Ectodermal cell (in vitro differentiated cells): ENCODE measurements at regions not wholly inside any gene's neighbourhood (a gene's known extent, or its start where the extent isn't known, plus 50 kb on each side); places are given as distances from the start of the nearest gene placed in this dataset.

Experiments used
- H3K27ac ChIP-seq: 2 replicates; pipeline ENCODE4 v1.7.0; 2013; ENCODE audit warnings: mild to moderate bottlenecking, low read depth, low read length; ENCODE audit not compliant: insufficient read depth, poor library complexity, severe bottlenecking
- H3K27me3 ChIP-seq: 2 replicates; pipeline ENCODE4 v1.7.0; 2013; ENCODE audit warnings: mild to moderate bottlenecking, low read length; ENCODE audit not compliant: insufficient read depth, control insufficient read depth, poor library complexity, severe bottlenecking
- H3K36me3 ChIP-seq: one replicate; pipeline ENCODE4 v1.7.0; 2013; ENCODE audit warnings: low read length; ENCODE audit not compliant: control insufficient read depth, insufficient read depth
- H3K4me1 ChIP-seq: one replicate; pipeline ENCODE4 v1.7.0; 2013; ENCODE audit warnings: low read length; ENCODE audit not compliant: control insufficient read depth, insufficient read depth
- H3K4me3 ChIP-seq: 2 replicates; pipeline ENCODE4 v1.7.0; 2013; ENCODE audit warnings: low read depth, low read length, control low read depth; ENCODE audit not compliant: insufficient read depth
- H3K9me3 ChIP-seq: 2 replicates; pipeline ENCODE4 v1.7.0; 2013; ENCODE audit warnings: mild to moderate bottlenecking, low read length, moderate library complexity; ENCODE audit not compliant: control insufficient read depth
- WGBS, 2 experiments: methylation state at CpG; one replicate each; pipeline ENCODE4 v1.1.7; 2013; ENCODE audit warnings: missing lambda C conversion rate in 2 of 2; 5-methylcytosine and 5-hydroxymethylcytosine counted together

DNA sequence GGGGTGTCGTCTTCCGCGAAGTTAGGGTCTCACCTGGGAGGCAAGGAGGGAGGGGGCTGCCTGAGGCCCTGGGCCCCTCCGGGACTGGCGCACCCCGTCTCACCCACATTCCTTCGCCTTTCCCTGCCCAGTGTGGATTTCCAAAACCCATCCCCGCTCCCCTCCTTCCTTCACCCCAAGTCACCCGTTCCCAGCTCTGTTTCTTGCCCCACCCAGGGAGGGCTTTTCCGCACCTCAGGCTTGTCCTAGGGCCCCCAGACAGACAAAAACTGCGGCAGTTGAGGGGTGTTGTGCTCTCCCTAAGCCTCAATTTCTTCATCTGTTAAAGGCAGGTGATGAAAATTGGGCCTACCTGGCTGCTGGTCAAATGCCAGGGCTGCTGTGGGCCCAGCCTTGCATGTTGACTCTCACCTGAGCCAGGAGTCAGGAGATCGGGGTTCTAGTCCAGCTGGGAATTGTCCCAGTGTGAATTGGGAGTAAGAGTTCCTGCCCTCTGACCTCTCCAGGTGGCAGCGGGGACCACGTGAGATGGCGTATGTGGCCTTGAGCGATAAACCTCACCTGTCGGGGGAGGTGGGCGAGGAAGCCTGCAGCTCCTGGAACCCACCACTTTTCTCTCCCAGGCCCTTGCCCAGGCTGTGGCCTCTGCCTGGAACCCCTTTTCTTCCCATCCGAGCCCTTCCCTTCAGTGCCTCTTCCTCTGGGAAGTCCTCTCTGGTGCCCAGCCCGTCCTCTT, 143.4 kb upstream of the IER5L start:
- Histone ChIP-seq H3K27ac (no peak overlapping the region), H3K27me3 (no peaks in the 10 kb centered on the region), H3K9me3 (no peaks in the 10 kb centered on the region), H3K36me3 (no peaks in the 10 kb centered on the region), H3K4me3 (no peak overlapping the region), H3K4me1 (peaks cover 24% of the 10 kb centered on the region)
- 89 to 93% methylated on average over 20 of the region's 20 CpGs for WGBS, 2 experiments

DNA sequence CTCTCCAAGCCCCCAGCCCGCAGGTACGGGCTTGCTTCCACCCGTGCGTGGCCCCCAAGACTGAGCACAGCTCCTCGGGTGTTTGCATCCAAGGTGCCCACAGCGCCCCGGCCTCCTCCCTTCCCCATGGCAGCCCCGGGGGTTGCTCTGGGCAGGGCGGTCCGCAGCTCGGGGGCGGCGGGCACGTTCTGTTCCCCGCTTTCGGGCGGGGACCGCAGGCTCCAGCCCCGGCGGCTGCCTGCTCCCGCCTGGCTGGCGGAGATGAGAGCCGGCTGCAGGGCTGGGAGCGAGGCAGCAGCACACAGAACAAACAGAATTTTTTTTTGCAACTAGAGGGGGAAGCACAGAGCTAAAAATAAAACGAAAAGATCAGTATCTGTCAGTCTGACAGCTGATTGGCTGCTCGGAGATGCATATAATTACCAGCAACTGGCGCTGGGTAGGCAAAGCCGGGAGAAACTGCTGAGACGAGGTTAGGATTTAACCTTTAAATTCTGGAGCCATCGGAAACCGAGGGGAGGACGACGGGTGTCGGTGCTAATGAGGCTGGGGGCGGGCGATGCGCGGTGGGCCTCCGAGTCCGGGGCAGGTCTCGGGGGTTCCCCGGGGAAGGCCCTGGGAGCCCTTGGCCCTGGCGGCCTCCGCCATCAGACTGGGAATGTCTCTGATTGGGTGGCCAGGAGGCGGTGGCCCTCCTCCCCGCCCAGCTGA, 142.7 kb upstream of the IER5L start:
- H3K27me3 ChIP-seq, result no peaks in the 10 kb centered on the region
- H3K36me3 ChIP-seq, result no peaks in the 10 kb centered on the region
- H3K4me3 ChIP-seq, result no peak overlapping the region
- WGBS, 2 experiments, result 55% methylated on average over 46 of the region's 46 CpGs
- no peaks in the 10 kb centered on the region for H3K9me3 ChIP-seq
- no peak overlapping the region for H3K27ac ChIP-seq
- peaks cover 24% of the 10 kb centered on the region for H3K4me1 ChIP-seq

DNA sequence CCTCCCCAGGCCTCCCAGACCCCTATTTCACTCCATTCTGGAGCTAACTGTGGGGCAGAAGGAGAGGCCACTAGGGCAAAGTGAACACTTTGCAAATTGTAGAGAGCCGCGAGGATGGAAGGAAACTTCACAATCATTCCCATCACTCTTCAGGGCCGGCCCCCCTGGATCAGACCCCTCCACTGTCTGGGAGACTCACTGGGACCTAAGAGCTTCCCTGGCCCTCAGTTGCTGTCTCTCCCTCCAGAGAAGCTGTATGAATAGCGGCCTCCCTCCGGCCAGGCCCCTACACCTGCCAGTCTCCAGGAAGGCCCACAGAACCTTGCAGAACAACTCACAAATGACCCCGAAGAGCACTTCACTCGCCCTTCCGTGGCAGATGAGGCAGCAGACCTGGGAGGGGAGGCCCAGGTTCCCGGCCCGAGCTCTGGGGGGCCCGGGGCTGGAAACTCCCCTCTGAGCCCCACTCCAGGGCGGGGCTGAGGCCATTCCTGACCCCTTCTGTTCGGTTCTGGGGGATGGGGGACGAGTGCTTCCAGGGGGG, 141.9 kb upstream of the IER5L start:
- peaks cover 24% of the 10 kb centered on the region for H3K4me1 ChIP-seq
- H3K4me3 ChIP-seq, result no peak overlapping the region
- H3K27ac ChIP-seq, result no peak overlapping the region
- no peaks in the 10 kb centered on the region for H3K27me3 ChIP-seq
- H3K36me3 ChIP-seq, result no peaks in the 10 kb centered on the region
- WGBS, 2 experiments, result 69 to 73% methylated on average over 14 of the region's 14 CpGs
- H3K9me3 ChIP-seq, result no peaks in the 10 kb centered on the region

DNA sequence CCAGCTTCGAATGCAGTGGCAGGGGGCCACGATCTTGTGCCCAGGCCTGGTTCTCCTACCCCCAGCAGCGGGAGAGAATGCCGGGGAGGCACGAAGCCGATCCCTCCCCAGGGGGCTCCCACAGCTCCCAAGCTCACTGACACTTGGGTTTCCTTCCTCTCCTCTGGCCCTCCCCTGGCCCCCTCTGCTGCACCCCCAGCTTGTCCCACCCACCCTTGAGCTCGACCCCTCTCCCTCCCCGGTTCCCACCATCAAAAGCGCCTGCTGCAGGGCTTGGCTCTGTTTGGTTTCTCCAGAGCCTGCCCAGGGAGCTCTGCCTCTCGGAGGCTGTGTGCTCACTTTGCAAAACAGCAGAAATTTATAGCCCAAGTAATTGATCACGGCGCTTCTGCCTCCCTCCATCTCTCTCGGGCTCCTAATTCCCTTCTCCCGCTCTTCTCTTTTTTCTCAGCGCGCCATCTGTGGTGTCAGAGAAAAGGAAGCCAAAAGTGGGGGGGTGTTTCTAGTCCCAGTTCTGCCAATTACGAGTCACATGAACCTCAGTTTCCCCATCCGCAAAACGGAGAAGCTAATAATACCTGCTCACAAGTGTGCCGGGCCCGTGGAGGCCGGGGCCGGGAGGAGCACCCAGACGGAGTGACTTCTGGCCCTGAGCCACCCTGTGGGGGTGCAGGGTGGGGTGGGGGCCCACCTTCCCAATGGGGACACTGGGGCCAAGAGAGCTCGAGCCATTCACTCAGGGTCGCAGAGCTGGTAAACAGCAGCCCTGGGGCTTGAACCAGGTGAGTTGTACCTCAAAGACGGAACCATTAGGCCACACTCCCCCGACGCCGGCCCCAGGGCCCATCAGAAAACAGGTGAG, 141.2 kb upstream of the IER5L start:
- Histone ChIP-seq H3K4me3 (no peak overlapping the region), H3K36me3 (no peaks in the 10 kb centered on the region), H3K27me3 (no peaks in the 10 kb centered on the region), H3K9me3 (no peaks in the 10 kb centered on the region), H3K27ac (no peak overlapping the region), H3K4me1 (peaks cover 22% of the 10 kb centered on the region)
- WGBS, 2 experiments, result 89 to 92% methylated on average over 30 of the region's 30 CpGs

DNA sequence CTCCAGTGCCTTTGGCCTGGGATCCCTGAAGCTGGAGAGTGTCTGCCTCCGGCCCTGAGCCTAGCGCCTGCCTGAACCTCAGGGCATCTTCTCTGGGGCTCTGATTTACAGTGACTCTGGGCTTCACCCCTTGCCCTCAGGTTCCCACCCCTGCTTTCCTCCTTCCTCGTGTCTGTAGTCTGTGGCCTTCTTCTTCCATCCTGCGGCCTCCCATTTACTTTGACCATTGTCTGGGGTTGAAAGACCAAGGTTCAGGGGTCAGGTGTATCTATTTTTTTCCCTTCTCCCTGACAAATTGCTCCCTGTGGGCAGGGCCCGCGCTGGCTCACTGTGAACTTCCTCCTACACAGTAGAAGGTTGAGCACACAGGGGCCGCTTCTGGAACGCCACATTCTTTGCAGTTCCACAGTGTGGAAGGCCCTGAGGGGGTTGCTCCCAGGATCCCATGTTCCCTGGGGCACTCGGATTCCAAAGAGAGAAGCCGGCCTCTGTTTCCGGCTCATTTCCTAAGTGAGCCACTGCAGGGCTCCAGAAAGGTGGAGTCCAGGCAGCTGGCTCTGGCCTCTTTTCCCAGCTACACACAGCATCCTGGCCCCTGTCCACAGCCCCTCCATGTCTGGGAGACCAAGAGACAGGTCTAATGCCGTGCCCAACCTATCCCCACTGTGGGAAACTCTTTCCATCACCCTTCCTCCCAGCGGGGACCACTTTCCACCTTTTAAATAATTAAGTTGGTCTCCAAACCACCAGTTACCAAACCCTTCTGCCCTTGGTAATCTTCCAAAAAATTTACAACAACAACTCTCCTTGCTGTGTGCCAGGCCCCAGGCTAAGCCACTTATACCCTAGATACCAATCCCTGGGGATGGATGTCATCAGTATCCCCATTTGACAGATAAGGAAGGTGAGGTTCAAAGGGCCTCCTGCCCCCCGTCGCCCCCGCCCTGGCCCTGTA, 140.3 kb upstream of the IER5L start:
- no peak overlapping the region for H3K4me3 ChIP-seq
- no peaks in the 10 kb centered on the region for H3K27me3 ChIP-seq
- no peaks in the 10 kb centered on the region for H3K9me3 ChIP-seq
- 87 to 91% methylated on average over 16 of the region's 16 CpGs for WGBS, 2 experiments
- H3K27ac ChIP-seq, result no peak overlapping the region
- peaks cover 19% of the 10 kb centered on the region for H3K4me1 ChIP-seq
- H3K36me3 ChIP-seq, result no peaks in the 10 kb centered on the region

DNA sequence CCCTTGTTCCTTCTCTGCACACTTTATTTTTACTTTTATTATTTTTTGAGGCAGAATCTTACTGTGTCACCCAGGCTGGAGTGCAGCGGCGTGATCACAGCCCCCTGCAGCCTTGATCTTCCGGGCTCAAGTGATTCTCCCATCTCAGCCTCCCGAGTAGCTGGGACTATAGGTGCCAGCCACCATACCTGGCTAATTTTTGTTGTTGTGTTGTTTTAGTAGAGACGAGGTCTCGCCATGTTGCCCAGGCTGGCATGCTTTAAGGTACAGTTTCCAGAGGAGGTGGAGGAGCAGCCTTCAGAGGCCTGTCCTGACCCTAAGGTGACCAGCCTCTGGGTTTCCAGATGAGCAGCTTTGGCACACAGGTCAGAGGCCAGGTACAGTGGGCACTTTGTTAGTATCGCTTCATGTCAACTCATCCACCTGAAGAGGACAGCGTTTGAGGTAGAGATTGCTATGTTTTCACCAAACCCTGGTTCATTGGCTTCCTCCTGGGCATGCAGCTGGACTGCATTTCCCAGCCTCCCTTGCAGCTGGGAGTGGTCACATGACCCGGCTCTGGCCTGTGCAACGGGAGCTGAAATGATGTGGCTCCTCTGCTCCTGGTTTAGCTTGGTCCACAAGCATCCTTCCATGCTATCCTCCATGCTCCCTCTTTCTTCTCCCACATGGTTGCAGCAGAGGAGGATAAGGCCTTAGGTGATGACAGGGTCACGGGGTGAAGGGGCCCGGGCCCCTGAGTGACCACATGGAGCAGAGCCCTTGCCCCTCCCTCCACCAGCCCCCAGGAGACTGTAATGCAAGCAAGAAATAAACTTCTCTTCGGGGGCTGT, 139.3 kb upstream of the IER5L start:
- Histone ChIP-seq H3K36me3 (no peaks in the 10 kb centered on the region), H3K9me3 (no peaks in the 10 kb centered on the region), H3K27ac (no peak overlapping the region), H3K27me3 (no peaks in the 10 kb centered on the region), H3K4me1 (peaks cover 19% of the 10 kb centered on the region), H3K4me3 (no peak overlapping the region)
- WGBS, 2 experiments, result 85 to 87% methylated on average over 13 of the region's 13 CpGs

DNA sequence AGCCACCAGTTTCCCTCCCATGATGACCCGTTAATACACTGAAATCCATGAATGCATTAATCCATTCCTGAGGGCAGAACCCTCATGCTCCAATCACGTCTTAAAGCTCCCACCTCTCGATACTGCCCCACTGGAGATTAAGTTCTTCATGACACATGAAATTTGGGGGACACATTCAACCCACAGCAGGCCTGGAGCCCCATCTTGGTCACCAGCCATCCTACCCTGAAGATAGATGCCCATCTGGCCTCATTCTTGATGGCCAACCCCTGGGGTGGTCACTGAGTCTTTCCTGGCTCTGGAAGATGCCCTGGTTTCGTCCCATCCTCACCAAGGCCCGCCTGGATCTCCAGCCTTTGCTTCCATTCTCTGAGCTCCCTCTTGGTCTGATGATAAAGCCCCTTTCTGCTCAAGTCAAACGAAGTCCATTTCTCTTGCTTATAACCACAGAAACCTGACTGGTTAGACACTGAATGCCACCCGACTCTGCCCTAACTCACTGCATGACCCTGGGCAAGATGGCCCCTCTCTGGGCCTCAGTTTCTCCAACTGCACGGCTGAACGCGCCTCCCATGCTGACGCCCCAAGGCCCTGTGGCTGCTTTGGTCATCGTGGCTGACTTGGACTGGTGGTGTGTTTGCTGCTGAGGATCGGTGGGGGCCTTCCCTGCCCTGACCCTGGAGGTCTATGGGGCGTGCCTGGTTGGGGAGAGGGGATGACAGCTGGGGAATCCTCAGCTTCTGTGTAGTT, 138.4 kb upstream of the IER5L start:
- H3K4me3 ChIP-seq, result no peak overlapping the region
- H3K36me3 ChIP-seq, result no peaks in the 10 kb centered on the region
- no peaks in the 10 kb centered on the region for H3K9me3 ChIP-seq
- 89 to 90% methylated on average over 14 of the region's 14 CpGs for WGBS, 2 experiments
- H3K27ac ChIP-seq, result no peak overlapping the region
- peaks cover 19% of the 10 kb centered on the region for H3K4me1 ChIP-seq
- H3K27me3 ChIP-seq, result no peaks in the 10 kb centered on the region

DNA sequence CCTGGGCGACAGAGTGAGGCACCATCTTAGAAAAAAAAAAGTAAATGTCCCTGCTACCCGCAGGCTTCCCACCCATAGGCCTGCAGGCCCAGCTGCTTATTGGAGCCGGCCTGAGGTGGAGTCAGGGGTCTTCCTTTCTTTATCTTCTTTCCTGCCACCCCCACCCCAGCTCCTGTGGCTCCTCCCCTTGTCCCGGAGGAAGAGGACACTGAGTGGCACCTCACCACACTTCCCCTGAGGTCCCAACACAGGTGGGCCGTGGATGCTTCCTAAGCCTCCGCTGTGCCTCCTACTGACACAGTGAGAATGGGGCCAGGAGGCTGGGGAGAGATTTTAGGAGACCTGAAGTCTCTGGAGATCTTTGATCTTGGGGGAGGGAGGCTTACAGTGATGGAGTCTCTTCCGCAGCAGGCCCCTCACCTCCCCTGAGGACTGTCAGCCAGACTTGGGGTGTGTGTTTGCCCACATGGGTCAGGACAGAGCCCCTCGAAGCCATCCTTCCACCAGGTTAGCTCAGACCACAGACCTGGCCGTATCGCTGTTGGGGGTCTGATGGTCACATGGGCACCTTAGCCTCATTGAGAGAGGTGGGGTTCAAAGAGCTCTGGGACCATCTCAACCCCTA, 135.4 kb upstream of the IER5L start:
- WGBS, 2 experiments, result 84 to 88% methylated on average over 10 of the region's 10 CpGs
- Histone ChIP-seq H3K4me1 (peaks cover 3% of the 10 kb centered on the region), H3K36me3 (no peaks in the 10 kb centered on the region), H3K27me3 (no peaks in the 10 kb centered on the region), H3K9me3 (no peaks in the 10 kb centered on the region), H3K4me3 (no peak overlapping the region), H3K27ac (no peak overlapping the region)
